Mammary epithelial cell (primary cell): ENCODE measurements at regions not wholly inside any gene's neighbourhood (a gene's known extent, or its start where the extent isn't known, plus 50 kb on each side); places are given as distances from the start of the nearest gene placed in this dataset.

ENCODE experiments used
- EZH2 ChIP-seq: IDR thresholded peaks from 2 replicates; pipeline ENCODE4 v1.6.1; 2012; ENCODE audit warnings: low read length, inconsistent platforms, borderline replicate concordance
- TF ChIP-seq, protein P1 (sequence below), 2 donors: IDR thresholded peaks in 1 of 2; conservative IDR thresholded peaks in 1 of 2; 2 replicates each; pipeline ENCODE4 v1.5.1; 2011 to 2012; ENCODE audit warnings: inconsistent platforms in 2 of 2, low read length in 2 of 2, mild to moderate bottlenecking in 2 of 2, control low read depth in 1 of 2, low read depth in 1 of 2; ENCODE audit not compliant: insufficient read depth in 1 of 2; ENCODE audit errors: extremely low read depth in 1 of 2

DNA sequence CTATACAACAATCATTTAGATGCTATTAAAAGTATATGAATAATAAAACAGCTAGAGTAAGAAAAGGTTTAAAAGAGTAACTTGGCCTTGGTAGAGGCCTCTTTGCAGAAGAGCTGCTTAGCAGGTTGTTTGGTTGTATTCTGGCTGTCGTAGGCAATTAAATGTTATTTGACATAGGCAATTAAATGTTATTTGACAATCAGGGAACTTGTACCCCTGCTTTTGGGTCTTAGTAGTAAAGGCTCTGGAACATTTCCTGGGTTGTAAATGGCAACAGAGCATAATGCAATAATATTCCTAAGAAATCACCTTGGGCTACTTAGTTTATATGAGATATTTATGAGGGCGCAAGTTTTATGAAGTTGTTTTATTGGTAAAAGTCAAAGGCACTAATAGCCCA lies 84.4 kb upstream of the SLC28A3 start:
- TF ChIP-seq, protein P1, sequence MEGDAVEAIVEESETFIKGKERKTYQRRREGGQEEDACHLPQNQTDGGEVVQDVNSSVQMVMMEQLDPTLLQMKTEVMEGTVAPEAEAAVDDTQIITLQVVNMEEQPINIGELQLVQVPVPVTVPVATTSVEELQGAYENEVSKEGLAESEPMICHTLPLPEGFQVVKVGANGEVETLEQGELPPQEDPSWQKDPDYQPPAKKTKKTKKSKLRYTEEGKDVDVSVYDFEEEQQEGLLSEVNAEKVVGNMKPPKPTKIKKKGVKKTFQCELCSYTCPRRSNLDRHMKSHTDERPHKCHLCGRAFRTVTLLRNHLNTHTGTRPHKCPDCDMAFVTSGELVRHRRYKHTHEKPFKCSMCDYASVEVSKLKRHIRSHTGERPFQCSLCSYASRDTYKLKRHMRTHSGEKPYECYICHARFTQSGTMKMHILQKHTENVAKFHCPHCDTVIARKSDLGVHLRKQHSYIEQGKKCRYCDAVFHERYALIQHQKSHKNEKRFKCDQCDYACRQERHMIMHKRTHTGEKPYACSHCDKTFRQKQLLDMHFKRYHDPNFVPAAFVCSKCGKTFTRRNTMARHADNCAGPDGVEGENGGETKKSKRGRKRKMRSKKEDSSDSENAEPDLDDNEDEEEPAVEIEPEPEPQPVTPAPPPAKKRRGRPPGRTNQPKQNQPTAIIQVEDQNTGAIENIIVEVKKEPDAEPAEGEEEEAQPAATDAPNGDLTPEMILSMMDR (conservative IDR thresholded peaks at IDR 0.05 in 1 of 2, IDR thresholded peaks at IDR 0.05 in 1 of 2; ENCODE audit: extremely low read depth in 1 of 2, insufficient read depth in 1 of 2, low read depth in 1 of 2, low read length in 2 of 2): no peak
- TF ChIP-seq EZH2: no peak
